K562 (cell line): ENCODE measurements at regions not wholly inside any gene's neighbourhood (a gene's known extent, or its start where the extent isn't known, plus 50 kb on each side); places are given as distances from the start of the nearest gene placed in this dataset.

Source experiments
- ATAC-seq: fragments of 200-7000 bp; cut with Tn5 transposase; 3 replicates; pipeline ENCODE4 v1.9.1; 2020; ENCODE audit warnings: moderate library complexity
- BruUV-seq: library from RNA; stranded (reverse); fragments of 400-500 nt; replicated peaks from 2 replicates; lab custom pipeline; 2021; lab: Mats Ljungman, UMichigan
- CTCF ChIA-PET: fragments of 300-600 bp; formaldehyde crosslinking; extraction: SDS; loops from one replicate; lab custom pipeline; 2021; ENCODE audit warnings: low intra/inter-chr PET ratio; lab: Yijun Ruan, JAX
- POLR2A ChIA-PET: fragments of 300-600, 350-650 bp; sonication (Branson Sonifier 250); formaldehyde crosslinking; extraction: SDS; loops from one replicate; lab custom pipeline; 2021; ENCODE audit warnings: antibody characterized with exemption, inconsistent platforms; lab: Yijun Ruan, JAX
- DNase-seq, 4 experiments: peaks; one replicate each; pipeline versions ENCODE4 v3.0.0 to v3.0.0-alpha.2; 2011 to 2018; ENCODE audit warnings: low spot score in 3 of 4, mixed read lengths in 3 of 4; ENCODE audit errors: extremely low read depth in 1 of 4
- FAIRE-seq: peaks from 2 replicates; lab custom pipeline; 2011; peaks lifted over from hg19 to GRCh38; lab: Jason Lieb, UNC
- H2AFZ ChIP-seq: 2 replicates; pipeline ENCODE4 v1.6.0; 2011; ENCODE audit warnings: low read depth, low read length, control low read depth, inconsistent platforms
- H3K27ac ChIP-seq: fragments of 200-600 bp; 3 replicates; pipeline ENCODE4 v1.8.0; 2011; ENCODE audit warnings: low read depth, mild to moderate bottlenecking, control low read depth, inconsistent platforms, low read length, moderate library complexity, mixed read lengths; ENCODE audit errors: extremely low read depth
- H3K27me3 ChIP-seq, 2 experiments: fragments of 300-600 bp in 1 of 2; 2 replicates in 1 of 2; 3 replicates in 1 of 2; pipeline versions ENCODE4 v1.6.0 to v1.8.0; 2011; ENCODE audit warnings: inconsistent platforms in 2 of 2, low read length in 2 of 2, mild to moderate bottlenecking in 1 of 2, mixed read lengths in 1 of 2, moderate library complexity in 1 of 2; ENCODE audit not compliant: control insufficient read depth in 2 of 2, insufficient read depth in 2 of 2
- H3K36me3 ChIP-seq: fragments of 300-600 bp; 3 replicates; pipeline ENCODE4 v1.8.0; 2011; ENCODE audit warnings: mild to moderate bottlenecking, low read length, inconsistent platforms; ENCODE audit not compliant: control insufficient read depth, insufficient read depth
- H3K4me1 ChIP-seq, 2 experiments: fragments of 200-600 bp in 1 of 2; replicated peaks in 1 of 2; 2 replicates in 1 of 2; 3 replicates in 1 of 2; pipeline versions ENCODE4 v1.5.1 to v1.8.0; 2011; ENCODE audit warnings: inconsistent platforms in 2 of 2, low read length in 2 of 2, mild to moderate bottlenecking in 1 of 2, mixed read lengths in 1 of 2, moderate library complexity in 1 of 2; ENCODE audit not compliant: control insufficient read depth in 2 of 2, insufficient read depth in 2 of 2
- H3K4me2 ChIP-seq: 2 replicates; pipeline ENCODE4 v1.6.1; 2011; ENCODE audit warnings: low read length, control low read depth, inconsistent platforms, mixed read lengths; ENCODE audit not compliant: insufficient read depth
- H3K4me3 ChIP-seq: fragments of 200-600 bp; sonication (generic), shearing (Covaris generic); 2 replicates; pipeline ENCODE4 v1.5.1; 2016; ENCODE audit warnings: control low read depth, inconsistent platforms
- H3K79me2 ChIP-seq: fragments of 200-600 bp; 3 replicates; pipeline ENCODE4 v1.8.0; 2011; ENCODE audit warnings: low read length, inconsistent platforms; ENCODE audit not compliant: control insufficient read depth, insufficient read depth
- H3K9ac ChIP-seq, 2 experiments: 2 replicates each; pipeline versions ENCODE4 v1.6.0 to v1.6.1; 2011; ENCODE audit warnings: low read depth in 2 of 2, low read length in 2 of 2, control low read depth in 1 of 2, inconsistent platforms in 1 of 2, mild to moderate bottlenecking in 1 of 2, mixed read lengths in 1 of 2; ENCODE audit not compliant: insufficient read depth in 1 of 2
- H3K9me1 ChIP-seq: one replicate; pipeline ENCODE4 v1.6.0; 2011; ENCODE audit warnings: inconsistent platforms, mild to moderate bottlenecking, low read length, moderate library complexity; ENCODE audit not compliant: control insufficient read depth, insufficient read depth
- H3K9me3 ChIP-seq: replicated peaks from 2 replicates; pipeline ENCODE4 v1.5.1; 2011; ENCODE audit warnings: low read depth, low read length, inconsistent platforms; ENCODE audit not compliant: control insufficient read depth, insufficient read depth
- H4K20me1 ChIP-seq: replicated peaks from 2 replicates; pipeline ENCODE4 v1.6.1; 2011; ENCODE audit warnings: low read length, inconsistent platforms, mixed read lengths; ENCODE audit not compliant: control insufficient read depth, insufficient read depth
- BCLAF1 ChIP-seq, 2 experiments: fragments of 450-650 bp in 1 of 2; IDR thresholded peaks; 2 replicates each; pipeline ENCODE4 v1.6.1; 2011 to 2017; ENCODE audit warnings: low read depth in 2 of 2, antibody characterized with exemption in 1 of 2, borderline replicate concordance in 1 of 2, low read length in 1 of 2, mild to moderate bottlenecking in 1 of 2, mixed read lengths in 1 of 2; ENCODE audit not compliant: control insufficient read depth in 1 of 2
- E2F6 ChIP-seq, 2 experiments: IDR thresholded peaks; 2 replicates each; pipeline ENCODE4 v1.6.1; 2011; ENCODE audit warnings: borderline replicate concordance in 1 of 2, control low read depth in 1 of 2, low read depth in 1 of 2, low read length in 1 of 2, mild to moderate bottlenecking in 1 of 2, mixed read lengths in 1 of 2, moderate library complexity in 1 of 2; ENCODE audit not compliant: insufficient read depth in 1 of 2, insufficient read length in 1 of 2, poor library complexity in 1 of 2, severe bottlenecking in 1 of 2; ENCODE audit errors: extremely low read depth in 1 of 2
- MAFG ChIP-seq: fragments of 450-650 bp; conservative IDR thresholded peaks from 2 replicates; pipeline ENCODE4 v1.6.1; 2016; ENCODE audit warnings: missing genetic modification characterization, missing compliant biosample characterization
- PTBP1 ChIP-seq: fragments of 200-400 bp; formaldehyde crosslinking; IDR thresholded peaks from 2 replicates; pipeline ENCODE4 v1.6.1; 2017; ENCODE audit warnings: low read depth, low read length
- ZNF354B ChIP-seq: fragments of 250-450 bp; sonication (Bioruptor Pico); IDR thresholded peaks from 2 replicates; pipeline ENCODE4 v1.4.0; 2020
- WGBS: fragments of 100-300 bp; shearing (Covaris generic); methylation state at CpG from one replicate; pipeline ENCODE4 v1.1.6; 2016; ENCODE audit warnings: low coverage, mixed read lengths; ENCODE audit not compliant: insufficient coverage; ENCODE audit errors: missing lambda C conversion rate; 5-methylcytosine and 5-hydroxymethylcytosine counted together
- in situ Hi-C: fragments of 300-500 bp; cut with MboI; formaldehyde crosslinking; loops from 4 replicates; pipeline ENCODE4 v1.15.0; 2018; ENCODE audit warnings: inconsistent platforms, mixed read lengths
- intact Hi-C: fragments of 100-400 bp; cut with micrococcal nuclease; formaldehyde crosslinking; loops from 2 replicates; pipeline ENCODE4 v1.14.2; 2022
- TF ChIP-seq, protein P1 (sequence below), 2 experiments: fragments of 150-350 bp in 1 of 2; IDR thresholded peaks; 2 replicates each; pipeline ENCODE4 v1.6.1; 2012 to 2016; ENCODE audit warnings: low read depth in 2 of 2, low read length in 2 of 2, mild to moderate bottlenecking in 1 of 2, moderate library complexity in 1 of 2

GRCh38 chr5:98398465-98398864 lies 375.0 kb upstream of the RGMB start:
- DNase-seq, result no peak
- CTCF ChIA-PET, result no interaction called here
- 0% methylated on average over 5 of the region's 5 CpGs for WGBS
- H3K36me3 ChIP-seq, result no peaks in the 10 kb centered on the region
- H3K4me3 ChIP-seq, result no peak overlapping the region
- H3K4me2 ChIP-seq, result no peak overlapping the region
- no peaks in the 10 kb centered on the region for H3K9me1 ChIP-seq
- H3K79me2 ChIP-seq, result no peaks in the 10 kb centered on the region
- POLR2A ChIA-PET, result no interaction called here
- intact Hi-C loops (no loop called here), in situ Hi-C loops (no loop called here)
- no peak overlapping the region for H3K9ac ChIP-seq
- TF ChIP-seq ZNF354B (CRISPR knock-in tag), result no peak
- TF ChIP-seq MAFG, result no peak
- no peak for TF ChIP-seq PTBP1
- no peaks in the 10 kb centered on the region for H3K4me1 ChIP-seq
- H4K20me1 ChIP-seq, result no peaks in the 10 kb centered on the region
- H3K27ac ChIP-seq, result no peak overlapping the region
- FAIRE-seq, result no peak
- H3K9me3 ChIP-seq, result no peaks in the 10 kb centered on the region
- ATAC-seq, result no peak
- no peaks in the 10 kb centered on the region for H3K27me3 ChIP-seq
- no TSS peak for BruUV-seq
- no peak overlapping the region for H2AFZ ChIP-seq

- Histone ChIP-seq H3K4me1 (no peaks in the 10 kb centered on the region), H3K4me2 (no peak overlapping the region), H4K20me1 (no peaks in the 10 kb centered on the region), H3K4me3 (no peak overlapping the region), H2AFZ (no peak overlapping the region), H3K9me3 (no peaks in the 10 kb centered on the region), H3K9ac (no peak overlapping the region), H3K9me1 (no peaks in the 10 kb centered on the region), H3K79me2 (no peaks in the 10 kb centered on the region), H3K27me3 (no peaks in the 10 kb centered on the region), H3K36me3 (no peaks in the 10 kb centered on the region), H3K27ac (no peak overlapping the region)
- CTCF ChIA-PET, result no interaction called here
- no peak for ATAC-seq
- in situ Hi-C loops (no loop called here), intact Hi-C loops (no loop called here)
- no TSS peak for BruUV-seq
- no peak for DNase-seq
- no peak for FAIRE-seq
- POLR2A ChIA-PET, result no interaction called here
- TF ChIP-seq, protein P1, sequence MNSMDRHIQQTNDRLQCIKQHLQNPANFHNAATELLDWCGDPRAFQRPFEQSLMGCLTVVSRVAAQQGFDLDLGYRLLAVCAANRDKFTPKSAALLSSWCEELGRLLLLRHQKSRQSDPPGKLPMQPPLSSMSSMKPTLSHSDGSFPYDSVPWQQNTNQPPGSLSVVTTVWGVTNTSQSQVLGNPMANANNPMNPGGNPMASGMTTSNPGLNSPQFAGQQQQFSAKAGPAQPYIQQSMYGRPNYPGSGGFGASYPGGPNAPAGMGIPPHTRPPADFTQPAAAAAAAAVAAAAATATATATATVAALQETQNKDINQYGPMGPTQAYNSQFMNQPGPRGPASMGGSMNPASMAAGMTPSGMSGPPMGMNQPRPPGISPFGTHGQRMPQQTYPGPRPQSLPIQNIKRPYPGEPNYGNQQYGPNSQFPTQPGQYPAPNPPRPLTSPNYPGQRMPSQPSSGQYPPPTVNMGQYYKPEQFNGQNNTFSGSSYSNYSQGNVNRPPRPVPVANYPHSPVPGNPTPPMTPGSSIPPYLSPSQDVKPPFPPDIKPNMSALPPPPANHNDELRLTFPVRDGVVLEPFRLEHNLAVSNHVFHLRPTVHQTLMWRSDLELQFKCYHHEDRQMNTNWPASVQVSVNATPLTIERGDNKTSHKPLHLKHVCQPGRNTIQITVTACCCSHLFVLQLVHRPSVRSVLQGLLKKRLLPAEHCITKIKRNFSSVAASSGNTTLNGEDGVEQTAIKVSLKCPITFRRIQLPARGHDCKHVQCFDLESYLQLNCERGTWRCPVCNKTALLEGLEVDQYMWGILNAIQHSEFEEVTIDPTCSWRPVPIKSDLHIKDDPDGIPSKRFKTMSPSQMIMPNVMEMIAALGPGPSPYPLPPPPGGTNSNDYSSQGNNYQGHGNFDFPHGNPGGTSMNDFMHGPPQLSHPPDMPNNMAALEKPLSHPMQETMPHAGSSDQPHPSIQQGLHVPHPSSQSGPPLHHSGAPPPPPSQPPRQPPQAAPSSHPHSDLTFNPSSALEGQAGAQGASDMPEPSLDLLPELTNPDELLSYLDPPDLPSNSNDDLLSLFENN (IDR thresholded peaks at IDR 0.05; ENCODE audit: low read depth in 2 of 2, low read length in 2 of 2), result no peak
- TF ChIP-seq E2F6 (IDR thresholded peaks at IDR 0.05; ENCODE audit: borderline replicate concordance in 1 of 2, extremely low read depth in 1 of 2, insufficient read depth in 1 of 2, insufficient read length in 1 of 2, low read depth in 1 of 2, low read length in 1 of 2, poor library complexity in 1 of 2, severe bottlenecking in 1 of 2) (no peak), BCLAF1 (IDR thresholded peaks at IDR 0.05; ENCODE audit: borderline replicate concordance in 1 of 2, control insufficient read depth in 1 of 2, low read depth in 2 of 2, low read length in 1 of 2) (no peak)
Observed at GRCh38 chr5:98401656-98402055, 371.8 kb upstream of the RGMB start.
